GM12872 (cell line): ENCODE measurements at regions not wholly inside any gene's neighbourhood (a gene's known extent, or its start where the extent isn't known, plus 50 kb on each side); places are given as distances from the start of the nearest gene placed in this dataset.

Experiments
- CTCF ChIP-seq: IDR thresholded peaks from 3 replicates; pipeline ENCODE4 v1.5.1; 2011; ENCODE audit warnings: low read depth, mild to moderate bottlenecking, low read length, moderate library complexity; ENCODE audit not compliant: insufficient read depth

GRCh38 chr14:100473249-100473648 is 114.0 kb downstream of the BEGAIN start:
- TF ChIP-seq CTCF, result no peak

- TF ChIP-seq CTCF, result no peak
These were observed 113.0 kb downstream of the BEGAIN start for GRCh38 chr14:100474196-100474595.

GRCh38 chr14:100475268-100475667 is 111.9 kb downstream of the BEGAIN start:
- no peak for TF ChIP-seq CTCF

- no peak for TF ChIP-seq CTCF
These were observed 111.0 kb downstream of the BEGAIN start for GRCh38 chr14:100476012-100476822.

GRCh38 chr14:100484531-100485267 is 102.5 kb downstream of the BEGAIN start:
- TF ChIP-seq CTCF, result no peak

- no peak for TF ChIP-seq CTCF
These were observed 101.0 kb downstream of the BEGAIN start for GRCh38 chr14:100486025-100486828.
